ENCODE measurements at regions not wholly inside any gene's neighbourhood (a gene's known extent, or its start where the extent isn't known, plus 50 kb on each side); places are given as distances from the start of the nearest gene placed in this dataset.

- no peaks in the 10 kb centered on the region for H3K27me3 ChIP-seq
- TF ChIP-seq, protein P1, sequence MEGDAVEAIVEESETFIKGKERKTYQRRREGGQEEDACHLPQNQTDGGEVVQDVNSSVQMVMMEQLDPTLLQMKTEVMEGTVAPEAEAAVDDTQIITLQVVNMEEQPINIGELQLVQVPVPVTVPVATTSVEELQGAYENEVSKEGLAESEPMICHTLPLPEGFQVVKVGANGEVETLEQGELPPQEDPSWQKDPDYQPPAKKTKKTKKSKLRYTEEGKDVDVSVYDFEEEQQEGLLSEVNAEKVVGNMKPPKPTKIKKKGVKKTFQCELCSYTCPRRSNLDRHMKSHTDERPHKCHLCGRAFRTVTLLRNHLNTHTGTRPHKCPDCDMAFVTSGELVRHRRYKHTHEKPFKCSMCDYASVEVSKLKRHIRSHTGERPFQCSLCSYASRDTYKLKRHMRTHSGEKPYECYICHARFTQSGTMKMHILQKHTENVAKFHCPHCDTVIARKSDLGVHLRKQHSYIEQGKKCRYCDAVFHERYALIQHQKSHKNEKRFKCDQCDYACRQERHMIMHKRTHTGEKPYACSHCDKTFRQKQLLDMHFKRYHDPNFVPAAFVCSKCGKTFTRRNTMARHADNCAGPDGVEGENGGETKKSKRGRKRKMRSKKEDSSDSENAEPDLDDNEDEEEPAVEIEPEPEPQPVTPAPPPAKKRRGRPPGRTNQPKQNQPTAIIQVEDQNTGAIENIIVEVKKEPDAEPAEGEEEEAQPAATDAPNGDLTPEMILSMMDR (IDR thresholded peaks at IDR 0.05), result no peak
- no peaks in the 10 kb centered on the region for H3K4me1 ChIP-seq
- H3K9me3 ChIP-seq, result peaks cover 0 to 8% of the 10 kb centered on the region in 2 donors
- H3K27ac ChIP-seq, result no peak overlapping the region
- H3K36me3 ChIP-seq, result no peaks in the 10 kb centered on the region
- no peak overlapping the region for H3K4me3 ChIP-seq
- DNase-seq (ENCODE audit: low spot score), result no peak
Observed at GRCh38 chr1:232718928-232719927, 86.0 kb upstream of the MAP10 start.

GRCh38 chr1:232722626-232723025 is 82.6 kb upstream of the MAP10 start:
- Histone ChIP-seq H3K9me3 (peaks cover 0 to 4% of the 10 kb centered on the region in 2 donors), H3K27me3 (no peaks in the 10 kb centered on the region), H3K27ac (no peak overlapping the region), H3K4me1 (no peaks in the 10 kb centered on the region), H3K36me3 (no peaks in the 10 kb centered on the region), H3K4me3 (no peak overlapping the region)
- no peak for DNase-seq (ENCODE audit: low spot score)
- TF ChIP-seq, protein P1 (IDR thresholded peaks at IDR 0.05), result no peak

DNA sequence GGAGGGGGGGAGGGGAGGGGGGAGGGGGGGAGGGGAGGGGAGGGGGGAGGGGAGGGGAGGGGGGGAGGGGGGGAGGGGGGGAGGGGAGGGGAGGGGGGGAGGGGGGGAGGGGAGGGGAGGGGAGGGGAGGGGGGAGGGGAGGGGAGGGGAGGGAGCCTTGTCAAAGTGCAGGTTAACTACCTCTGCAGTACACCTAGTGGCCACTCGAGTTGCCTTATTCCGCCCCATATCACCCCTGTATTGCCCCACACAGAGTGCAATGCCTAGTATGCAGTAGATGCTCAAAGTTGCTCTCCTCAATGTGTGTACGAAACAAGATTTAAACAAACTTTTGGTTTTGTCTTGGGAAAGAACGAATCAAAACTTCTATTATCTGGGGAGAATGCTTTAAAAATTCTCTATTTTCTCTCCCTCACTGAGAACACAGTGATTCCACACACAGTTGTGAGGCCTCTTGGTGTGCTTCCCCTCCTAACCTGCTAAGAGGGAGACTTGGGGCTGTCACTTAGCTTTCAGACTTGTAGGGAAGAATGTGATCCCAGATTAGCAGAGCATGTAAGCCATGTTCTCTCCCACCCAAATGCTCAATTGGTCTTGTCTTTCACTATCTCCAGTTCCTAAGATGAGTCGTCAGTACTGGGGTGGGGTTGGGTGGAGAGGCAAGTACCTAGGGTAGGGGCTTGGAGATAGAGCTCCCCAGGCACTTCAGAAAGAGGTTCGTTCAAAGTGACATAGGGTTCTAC is 79.7 kb upstream of the MAP10 start:
- TF ChIP-seq, protein P1 (IDR thresholded peaks at IDR 0.05), result no peak
- no peaks in the 10 kb centered on the region for H3K4me1 ChIP-seq
- no peak overlapping the region for H3K4me3 ChIP-seq
- DNase-seq (ENCODE audit: low spot score), result no peak
- H3K9me3 ChIP-seq, result no peaks in the 10 kb centered on the region
- no peaks in the 10 kb centered on the region for H3K27me3 ChIP-seq
- no peaks in the 10 kb centered on the region for H3K36me3 ChIP-seq
- no peak overlapping the region for H3K27ac ChIP-seq

GRCh38 chr1:232726048-232726779 is 79.0 kb upstream of the MAP10 start:
- no peak for DNase-seq (ENCODE audit: low spot score)
- Histone ChIP-seq H3K36me3 (no peaks in the 10 kb centered on the region), H3K4me1 (no peaks in the 10 kb centered on the region), H3K4me3 (no peak overlapping the region), H3K27me3 (no peaks in the 10 kb centered on the region), H3K9me3 (no peaks in the 10 kb centered on the region), H3K27ac (no peak overlapping the region)
- TF ChIP-seq, protein P1 (IDR thresholded peaks at IDR 0.05), result no peak

GRCh38 chr1:232728507-232729263 is 76.5 kb upstream of the MAP10 start:
- DNase-seq (ENCODE audit: low spot score), result no peak
- no peaks in the 10 kb centered on the region for H3K36me3 ChIP-seq
- H3K27ac ChIP-seq, result no peak overlapping the region
- TF ChIP-seq, protein P1 (IDR thresholded peaks at IDR 0.05), result no peak
- no peaks in the 10 kb centered on the region for H3K4me1 ChIP-seq
- no peak overlapping the region for H3K4me3 ChIP-seq
- no peaks in the 10 kb centered on the region for H3K27me3 ChIP-seq
- no peaks in the 10 kb centered on the region for H3K9me3 ChIP-seq

Measured in right atrium auricular region (tissue), 2 donors.